T47D (cell line): ENCODE measurements at regions not wholly inside any gene's neighbourhood (a gene's known extent, or its start where the extent isn't known, plus 50 kb on each side); places are given as distances from the start of the nearest gene placed in this dataset.

Experiments
- DNase-seq, 2 experiments: peaks; one replicate each; pipeline versions ENCODE4 v3.0.0 to v3.0.0-alpha.2; 2011 to 2012; ENCODE audit warnings: low read depth in 1 of 2, low spot score in 1 of 2
- JUND ChIP-seq: IDR thresholded peaks from 2 replicates; pipeline ENCODE4 v1.6.1; 2012; ENCODE audit warnings: low read depth
- in situ Hi-C: cut with HindIII; loops from 2 replicates; pipeline ENCODE4 v1.10.0; 2016; ENCODE audit warnings: low sequenced_read_pairs, low pct_unique_long_range_greater_than_20kb

DNA sequence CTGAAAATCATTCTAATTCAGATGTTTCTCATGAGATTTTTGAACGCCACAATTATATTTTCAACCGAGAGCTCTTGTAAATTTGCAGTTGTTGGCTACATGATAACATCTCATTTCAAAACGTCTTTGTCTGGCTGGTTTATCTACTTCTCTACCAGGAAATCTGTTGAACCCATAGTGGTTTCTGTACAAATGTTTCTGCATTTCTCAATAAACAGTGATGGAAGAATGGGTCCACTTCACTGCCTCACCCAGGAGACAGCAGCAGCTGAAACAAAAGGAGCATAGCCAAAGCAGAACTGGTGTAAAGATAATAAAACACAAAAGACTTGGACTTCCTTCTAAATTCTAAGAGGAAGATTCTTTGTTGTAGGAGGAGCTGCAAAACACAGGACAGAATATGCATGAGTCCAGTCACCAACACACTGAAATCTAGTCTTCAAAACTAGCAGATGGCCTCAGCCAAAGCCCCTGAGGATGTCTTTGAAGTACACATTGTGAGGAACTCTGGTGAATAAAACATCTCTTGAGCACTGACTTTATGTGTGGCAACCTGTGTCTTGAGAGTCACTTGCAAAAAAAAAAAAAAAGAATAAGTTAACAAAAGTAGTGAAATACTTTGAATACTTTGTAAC lies 68.6 kb upstream of the FGF14 start:
- in situ Hi-C loops: no loop called here
- TF ChIP-seq JUND: no peak
- DNase-seq: no peak

- TF ChIP-seq JUND: no peak
- no peak for DNase-seq
- in situ Hi-C loops: no loop called here
Measured at GRCh38 chr13:102466610-102467190, 64.9 kb upstream of the FGF14 start.

DNA sequence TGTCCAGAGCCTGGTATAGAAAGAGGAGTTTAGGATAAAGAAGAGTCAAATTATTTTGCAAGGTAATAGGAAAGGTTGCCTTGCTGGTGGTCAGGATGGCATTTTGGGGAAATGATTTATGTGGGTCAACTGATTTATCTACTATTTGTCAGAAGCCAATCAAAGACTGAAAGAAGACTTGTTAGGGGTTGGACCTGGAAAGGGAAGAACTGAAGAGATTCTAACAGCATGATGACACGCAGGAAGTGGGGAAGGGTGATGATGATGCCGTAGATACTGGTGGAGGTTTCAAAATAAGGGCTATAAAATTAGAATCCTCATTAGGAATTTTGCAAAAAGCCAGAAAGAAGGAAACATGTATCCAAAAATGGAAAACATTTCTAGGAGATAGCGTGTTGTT lies 60.7 kb upstream of the FGF14 start:
- no peak for TF ChIP-seq JUND
- no peak for DNase-seq
- in situ Hi-C loops: no loop called here

DNA sequence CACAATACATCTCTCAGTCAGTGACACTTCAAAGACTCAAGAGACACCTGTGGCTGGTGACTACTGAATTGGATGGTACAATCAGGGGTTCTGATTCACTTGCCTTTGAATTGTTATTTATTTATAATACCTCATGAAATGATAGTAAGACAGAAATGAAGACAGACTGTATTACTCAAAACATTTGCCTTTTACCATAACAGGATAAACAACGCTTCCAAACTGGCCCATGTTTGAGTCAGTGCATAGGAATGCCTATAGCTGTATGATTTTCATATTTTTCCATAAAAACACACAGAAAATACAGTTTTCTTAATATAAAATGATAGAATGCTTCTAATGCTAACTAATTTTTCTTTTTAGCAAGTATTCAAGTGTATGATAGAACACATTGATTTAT lies 59.5 kb upstream of the FGF14 start:
- DNase-seq: no peak
- in situ Hi-C loops: no loop called here
- no peak for TF ChIP-seq JUND

DNA sequence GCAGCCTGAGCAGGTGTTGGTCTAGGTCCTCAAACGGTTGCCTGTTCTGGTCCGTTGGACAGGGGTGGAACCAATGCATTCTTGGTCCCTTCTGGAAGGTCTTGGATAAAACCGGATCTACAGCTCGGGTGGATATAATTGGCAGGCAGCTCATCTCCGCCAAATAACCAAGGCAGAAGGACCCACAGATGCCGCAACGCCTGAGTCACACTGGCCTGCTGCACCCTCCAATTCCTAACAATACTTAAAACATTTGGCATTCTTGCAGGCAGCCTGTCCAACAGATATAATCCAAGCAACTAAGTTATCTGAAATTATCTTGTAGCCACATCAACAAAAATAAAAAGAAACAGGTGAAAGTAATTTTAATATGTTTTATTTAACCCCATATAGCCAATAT lies 59.0 kb upstream of the FGF14 start:
- no peak for TF ChIP-seq JUND
- in situ Hi-C loops: no loop called here
- DNase-seq: no peak

GRCh38 chr13:102452836-102453235 lies 51.0 kb upstream of the FGF14 start:
- DNase-seq: no peak
- TF ChIP-seq JUND: no peak
- in situ Hi-C loops: no loop called here
